AG20443 (cell line): ENCODE measurements at regions not wholly inside any gene's neighbourhood (a gene's known extent, or its start where the extent isn't known, plus 50 kb on each side); places are given as distances from the start of the nearest gene placed in this dataset.

Experiments
- DNase-seq: peaks from one replicate; pipeline ENCODE4 v3.0.0; 2012; ENCODE audit warnings: low spot score, mixed read lengths

GRCh38 chr14:36465178-36465577 lies 54.9 kb downstream of the NKX2-1 start:
- DNase-seq: no peak

GRCh38 chr14:36462890-36463289 lies 57.1 kb downstream of the NKX2-1 start:
- no peak for DNase-seq

GRCh38 chr14:36455241-36455627 lies 64.8 kb downstream of the NKX2-1 start:
- no peak for DNase-seq

GRCh38 chr14:36454599-36455240 lies 65.3 kb downstream of the NKX2-1 start:
- no peak for DNase-seq

GRCh38 chr14:36452860-36453259 lies 67.2 kb downstream of the NKX2-1 start:
- no peak for DNase-seq

GRCh38 chr14:36451310-36452065 lies 68.5 kb downstream of the NKX2-1 start:
- no peak for DNase-seq

GRCh38 chr14:36450550-36450949 lies 69.5 kb downstream of the NKX2-1 start:
- DNase-seq: no peak

GRCh38 chr14:36449903-36450302 lies 70.1 kb downstream of the NKX2-1 start:
- DNase-seq: no peak

GRCh38 chr14:36443374-36443773 lies 76.7 kb downstream of the NKX2-1 start:
- no peak for DNase-seq

GRCh38 chr14:36442824-36443241 lies 77.2 kb downstream of the NKX2-1 start:
- no peak for DNase-seq

GRCh38 chr14:36441283-36441682 lies 78.7 kb downstream of the NKX2-1 start:
- no peak for DNase-seq

- no peak for DNase-seq
Observed at GRCh38 chr14:36439766-36440165, 80.3 kb downstream of the NKX2-1 start.

GRCh38 chr14:36438883-36439282 lies 81.1 kb downstream of the NKX2-1 start:
- no peak for DNase-seq

GRCh38 chr14:36430662-36431084 lies 89.4 kb downstream of the NKX2-1 start:
- DNase-seq: no peak

GRCh38 chr14:36430169-36430568 lies 89.9 kb downstream of the NKX2-1 start:
- DNase-seq: no peak

GRCh38 chr14:36429692-36430091 lies 90.3 kb downstream of the NKX2-1 start:
- DNase-seq: no peak

GRCh38 chr14:36428350-36428749 lies 91.7 kb downstream of the NKX2-1 start:
- DNase-seq: no peak

GRCh38 chr14:36426836-36427235 lies 93.2 kb downstream of the NKX2-1 start:
- no peak for DNase-seq

GRCh38 chr14:36426113-36426512 lies 93.9 kb downstream of the NKX2-1 start:
- no peak for DNase-seq

GRCh38 chr14:36424478-36425102 lies 95.4 kb downstream of the NKX2-1 start:
- no peak for DNase-seq

GRCh38 chr14:36423430-36423829 lies 96.6 kb downstream of the NKX2-1 start:
- no peak for DNase-seq

GRCh38 chr14:36420149-36420687 lies 99.8 kb upstream of the MBIP start:
- no peak for DNase-seq

GRCh38 chr14:36418937-36419336 lies 98.5 kb upstream of the MBIP start:
- no peak for DNase-seq
